ENCODE measurements at regions not wholly inside any gene's neighbourhood (a gene's known extent, or its start where the extent isn't known, plus 50 kb on each side); places are given as distances from the start of the nearest gene placed in this dataset.

GRCh38 chr7:140276001-140276400 lies 99.2 kb upstream of the KDM7A start:
- TF ChIP-seq CTCF (IDR thresholded peaks at IDR 0.05; ENCODE audit: insufficient read depth, low read depth, low read length) (no peak), EZH2 (IDR thresholded peaks at IDR 0.05; ENCODE audit: insufficient read depth, low read length) (no peak)

Measured in astrocyte (in vitro differentiated cells and primary cell).